Kidney tubule cell (primary cell): ENCODE measurements at regions not wholly inside any gene's neighbourhood (a gene's known extent, or its start where the extent isn't known, plus 50 kb on each side); places are given as distances from the start of the nearest gene placed in this dataset.

Experiments used
- DNase-seq: peaks from one replicate; pipeline ENCODE4 v3.0.0-alpha.2; 2018; ENCODE audit warnings: low spot score

DNA sequence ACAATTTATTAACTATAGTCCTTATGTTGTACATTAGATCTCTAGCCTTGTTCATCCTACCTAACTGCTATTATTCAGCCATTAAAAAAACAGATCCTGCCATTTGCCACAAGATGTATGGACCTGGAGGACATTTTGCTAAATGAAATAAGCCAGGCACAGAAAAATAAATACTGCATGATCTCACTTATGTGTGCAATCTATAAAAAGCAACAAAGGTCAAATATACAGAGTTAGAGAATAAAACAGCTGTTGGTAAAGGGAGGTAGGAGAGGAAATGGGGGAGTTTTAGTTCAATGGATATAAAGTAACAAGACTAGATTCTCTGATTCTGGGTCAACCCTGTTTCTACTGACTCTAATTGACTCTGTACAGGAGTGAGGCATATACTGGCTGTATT, 103.3 kb upstream of the FAM9C start:
- DNase-seq: no peak

DNA sequence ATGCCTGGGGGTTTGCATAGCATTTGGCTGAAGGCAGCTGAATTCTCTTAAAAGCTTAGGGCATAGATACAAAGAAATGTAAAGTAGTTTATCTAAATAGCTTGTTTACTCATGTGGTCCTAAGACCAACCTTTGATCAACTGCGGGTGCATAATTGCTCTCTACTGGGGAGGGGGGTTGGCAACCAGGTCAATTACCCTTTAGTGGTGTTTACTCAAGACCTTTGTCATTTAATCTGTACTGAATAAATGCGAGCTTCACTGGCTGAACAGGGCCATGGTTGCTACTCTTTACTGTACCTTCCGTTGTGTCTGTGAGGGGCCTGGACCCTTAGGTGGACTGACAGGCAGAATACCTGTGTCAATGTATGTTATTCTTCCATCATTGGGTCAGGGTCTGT, 102.7 kb upstream of the FAM9C start:
- no peak for DNase-seq

DNA sequence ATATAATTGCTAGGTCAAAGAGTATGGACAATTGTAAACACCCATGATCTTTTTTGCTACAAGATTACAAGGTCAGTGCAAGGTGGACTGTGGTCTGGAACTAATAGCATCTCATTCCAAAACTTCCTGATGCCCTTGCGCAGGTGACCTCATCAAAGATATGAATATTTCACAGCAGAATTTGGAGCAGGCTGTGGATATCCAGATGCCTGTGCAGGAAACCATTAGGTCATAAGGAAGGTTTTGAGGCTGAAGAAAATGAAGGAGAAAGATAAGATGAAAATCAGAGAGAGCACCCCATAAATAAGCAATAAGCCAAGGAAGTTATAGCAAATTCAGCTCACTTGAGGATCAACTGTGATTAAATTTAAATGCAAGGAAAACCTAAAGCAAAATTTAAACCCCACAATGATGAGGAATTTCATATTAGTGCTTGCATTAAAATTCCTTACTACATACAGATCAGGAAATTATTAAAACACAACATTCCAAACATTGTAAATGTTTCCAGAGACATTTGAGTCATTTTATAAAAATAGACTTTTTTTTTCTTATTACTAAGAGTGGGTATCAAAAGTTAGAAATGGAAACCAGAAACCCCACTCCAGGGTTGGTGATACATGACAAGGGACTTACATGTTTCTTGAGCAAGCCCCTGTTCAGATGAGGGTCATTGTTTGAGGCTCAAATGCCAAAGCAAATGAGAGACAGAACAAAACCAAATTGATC, 100.7 kb upstream of the FAM9C start:
- DNase-seq: no peak

DNA sequence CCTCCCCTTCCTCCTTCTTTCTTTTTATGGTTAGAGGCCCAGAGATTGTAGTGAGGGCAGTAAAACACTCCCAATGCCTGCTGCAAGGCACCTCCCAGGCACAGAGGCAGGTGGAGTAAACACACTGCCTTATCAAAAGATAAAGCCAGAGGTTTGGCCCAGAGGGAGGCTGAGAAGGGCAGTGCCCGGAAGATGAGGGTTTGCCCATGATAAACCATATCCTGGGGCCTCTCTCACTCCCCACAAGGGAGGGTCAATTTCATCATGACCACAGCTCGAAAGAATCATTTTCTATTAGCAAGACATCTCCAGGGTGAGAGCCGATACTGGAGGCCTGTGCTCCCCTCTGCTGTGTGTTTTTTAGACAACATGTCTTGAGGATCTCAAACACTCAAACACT, 98.5 kb upstream of the FAM9C start:
- no peak for DNase-seq

DNA sequence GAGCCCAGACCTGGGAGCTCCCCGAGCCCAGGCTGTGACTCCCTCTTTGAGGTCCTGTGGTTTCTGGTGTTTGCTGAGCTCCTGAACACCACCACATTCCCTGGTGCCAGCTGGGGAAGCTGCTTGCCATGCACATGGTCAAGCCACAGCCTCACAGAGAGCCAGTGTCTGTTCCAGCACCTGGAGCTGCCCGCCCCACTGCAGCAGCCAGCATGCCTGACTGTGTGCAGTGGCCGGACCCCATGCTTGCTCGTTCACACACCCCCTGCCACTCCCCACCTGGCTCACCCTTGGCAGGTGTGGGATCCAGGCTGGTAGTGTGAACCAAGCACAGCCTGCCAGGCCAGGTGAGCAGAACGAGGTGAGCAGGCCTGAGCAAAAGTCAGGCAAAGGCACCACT, 95.6 kb upstream of the FAM9C start:
- no peak for DNase-seq

DNA sequence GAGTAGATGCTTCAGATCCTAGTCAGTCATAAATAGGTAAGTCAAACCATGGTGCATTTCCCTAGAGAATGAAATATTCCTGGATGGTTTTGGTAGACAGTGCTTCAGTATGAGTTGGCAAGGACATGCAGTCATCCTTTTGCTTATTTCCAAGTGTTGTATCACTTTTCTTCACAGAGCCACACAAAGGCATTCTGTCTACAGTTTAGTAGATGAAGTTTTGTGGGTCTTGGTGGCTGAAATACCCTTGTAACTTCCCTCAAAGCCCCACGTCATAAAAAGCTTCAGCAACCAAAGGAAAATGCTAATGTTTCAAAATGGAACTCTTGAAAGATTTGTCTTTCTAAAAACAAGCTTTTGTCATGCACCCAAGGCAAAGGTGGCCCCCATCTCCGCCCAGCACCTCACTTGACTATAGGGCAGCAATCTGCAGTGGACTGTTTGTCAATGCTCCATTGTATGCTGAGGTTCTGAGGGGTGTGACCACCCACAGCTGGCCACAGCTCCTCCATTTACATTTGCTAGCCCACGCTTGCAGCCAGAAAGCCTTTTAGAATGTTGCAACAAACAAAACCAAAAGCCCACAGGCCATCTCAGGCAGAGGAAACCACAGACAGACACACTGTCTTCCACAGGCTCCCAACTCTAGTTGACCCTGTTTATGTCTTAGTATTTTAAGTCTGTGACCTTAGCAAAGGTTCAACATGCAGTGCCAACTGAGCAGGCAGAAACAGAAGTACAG, 87.1 kb upstream of the FAM9C start:
- no peak for DNase-seq

DNA sequence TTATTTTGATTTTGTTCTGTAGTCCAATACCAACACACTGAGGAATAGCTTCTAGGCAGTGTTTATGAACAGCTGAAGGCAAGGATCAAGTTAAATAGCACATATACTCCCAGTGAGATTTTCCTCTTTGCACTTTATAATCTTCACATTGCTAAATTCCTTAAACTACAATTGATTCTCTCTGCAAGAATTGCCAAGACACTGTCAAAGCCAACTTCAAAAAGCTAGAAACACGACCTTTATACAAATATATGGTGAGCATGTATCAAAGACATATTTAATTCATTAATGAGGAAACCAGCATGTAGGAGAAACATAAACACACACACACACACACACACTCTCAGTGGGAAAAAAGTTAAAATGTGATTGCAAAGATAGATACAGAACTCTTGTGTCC, 86.4 kb upstream of the FAM9C start:
- no peak for DNase-seq

DNA sequence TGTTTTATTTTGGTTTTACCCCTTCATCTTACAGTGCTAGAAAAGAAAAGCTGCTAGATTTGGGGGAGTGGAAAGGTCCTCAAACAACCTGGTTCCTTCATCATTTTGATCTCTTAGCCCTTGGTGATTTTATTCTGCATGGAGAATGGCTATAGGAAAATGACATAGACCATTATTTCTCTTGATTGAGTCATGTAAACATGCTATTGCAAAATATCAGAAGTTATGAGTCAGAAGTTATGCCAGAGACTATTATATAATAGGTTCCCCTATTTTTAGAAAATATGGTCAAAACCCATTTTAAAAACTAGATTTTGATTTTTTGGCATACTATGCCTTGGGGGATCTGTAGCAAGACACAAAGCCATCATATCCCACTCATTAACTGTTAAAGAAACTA, 83.7 kb upstream of the FAM9C start:
- no peak for DNase-seq

DNA sequence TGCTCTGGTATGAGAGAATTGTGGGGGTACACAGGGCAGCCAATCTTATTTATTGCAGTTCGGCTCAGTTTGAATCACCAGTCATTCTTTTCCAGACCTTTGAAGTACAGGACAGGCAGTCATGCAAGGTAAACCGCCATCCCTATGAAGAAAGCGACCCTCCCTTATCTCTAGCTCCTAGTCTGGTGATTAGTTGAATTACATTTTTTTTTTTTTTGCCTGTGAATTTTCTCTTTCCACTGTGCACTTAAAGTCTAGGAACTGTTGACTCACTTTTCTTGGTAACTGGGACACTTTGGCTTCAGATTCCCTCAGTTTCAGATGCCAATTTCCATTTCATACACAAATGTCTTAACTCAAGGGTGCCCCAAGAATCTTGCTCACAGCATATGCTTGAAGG, 82.4 kb upstream of the FAM9C start:
- DNase-seq: peak; percentile 8

DNA sequence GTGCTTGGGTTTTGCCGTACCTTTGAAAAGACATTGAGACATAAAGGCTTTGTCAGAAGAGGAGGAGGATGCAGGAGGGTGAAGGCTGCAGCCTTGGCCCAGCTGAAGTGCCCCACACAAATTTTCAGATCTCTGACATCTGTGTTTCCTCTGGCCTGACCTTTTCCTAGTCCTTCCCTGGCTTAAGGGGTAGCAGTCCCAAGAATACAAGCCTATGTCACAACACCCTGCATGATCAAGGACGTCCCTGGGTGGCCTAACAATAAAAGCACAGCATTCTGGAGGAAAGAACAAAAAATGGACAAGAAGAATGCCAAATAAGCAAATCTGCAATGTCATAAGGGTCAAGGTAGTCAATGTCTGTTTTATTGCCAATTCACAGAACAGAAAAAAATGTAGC, 80.8 kb upstream of the FAM9C start:
- DNase-seq: no peak

DNA sequence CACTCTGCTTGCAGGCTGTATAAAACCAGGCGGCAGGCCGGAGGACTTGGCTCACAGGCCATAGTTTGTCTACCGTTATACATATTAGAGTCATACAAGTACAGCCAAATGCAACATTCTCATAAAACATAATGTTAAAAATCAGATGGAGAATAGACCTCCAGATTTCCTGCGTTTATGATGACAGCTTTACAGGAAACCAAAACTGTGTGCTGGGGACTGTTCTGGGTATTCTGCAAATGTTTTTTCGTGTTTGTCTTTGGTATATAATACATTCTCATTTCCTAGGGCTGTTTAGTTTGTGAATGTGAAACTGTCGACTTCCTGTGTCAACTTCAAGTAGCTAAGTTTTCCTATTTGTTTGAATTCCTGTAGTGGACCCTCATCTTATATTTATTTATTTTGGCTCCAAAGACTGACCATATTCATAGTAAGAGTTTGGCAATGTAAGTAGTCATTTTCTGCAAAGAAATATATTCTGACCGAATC, 79.5 kb upstream of the FAM9C start:
- no peak for DNase-seq

DNA sequence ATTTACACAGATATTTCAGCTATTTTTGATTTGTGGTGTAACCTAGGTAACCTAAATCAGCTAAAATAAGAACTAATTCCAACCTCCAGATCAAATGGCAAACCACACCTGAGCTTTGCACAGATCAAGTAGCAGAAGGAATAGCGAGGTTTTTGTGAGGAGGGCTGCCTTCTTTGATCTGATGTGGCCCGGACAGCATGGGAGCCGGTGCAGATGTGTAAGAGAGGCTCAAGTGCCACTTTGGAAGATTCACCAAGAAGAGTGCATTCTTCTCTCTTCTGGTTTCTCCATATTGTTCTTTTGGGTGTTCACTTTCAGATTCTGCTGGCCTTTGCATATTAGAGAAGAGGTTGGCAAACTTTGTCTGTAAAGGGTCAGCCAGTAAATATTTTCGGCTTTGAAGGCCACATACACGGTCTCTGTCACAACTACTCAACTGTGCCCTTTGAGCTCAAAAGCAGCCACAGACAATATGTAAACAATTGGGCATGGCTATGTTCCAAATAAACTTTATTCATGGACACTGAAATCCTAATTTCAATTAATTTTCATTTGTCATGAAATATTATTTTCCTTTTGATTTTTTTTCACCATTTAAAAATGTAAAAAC, 78.9 kb upstream of the FAM9C start:
- DNase-seq: no peak

DNA sequence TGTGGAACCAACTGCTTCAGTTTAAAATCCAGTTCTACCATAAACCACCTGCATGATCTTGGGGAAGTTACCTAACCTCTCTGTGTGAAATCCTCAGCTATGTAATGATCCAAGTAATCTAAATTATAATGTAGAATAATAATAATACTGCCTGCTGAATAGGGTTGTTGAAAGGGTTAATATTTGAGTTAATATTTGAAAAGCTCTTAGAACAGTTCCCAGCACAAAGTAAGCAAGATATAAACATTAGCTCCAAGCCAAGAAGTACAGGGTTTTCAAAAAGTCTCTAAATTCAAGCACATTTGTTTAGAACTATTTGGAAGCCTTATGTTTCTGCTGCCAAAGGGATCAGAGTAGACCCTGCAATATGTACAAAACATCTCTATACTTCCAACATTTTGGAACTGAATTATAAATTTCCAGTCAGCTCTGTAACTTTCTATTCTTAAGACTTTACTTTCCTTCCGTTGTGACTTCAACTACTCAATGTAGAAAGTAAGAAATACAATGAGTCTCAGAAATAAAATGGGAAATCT, 76.7 kb upstream of the FAM9C start:
- DNase-seq: no peak

DNA sequence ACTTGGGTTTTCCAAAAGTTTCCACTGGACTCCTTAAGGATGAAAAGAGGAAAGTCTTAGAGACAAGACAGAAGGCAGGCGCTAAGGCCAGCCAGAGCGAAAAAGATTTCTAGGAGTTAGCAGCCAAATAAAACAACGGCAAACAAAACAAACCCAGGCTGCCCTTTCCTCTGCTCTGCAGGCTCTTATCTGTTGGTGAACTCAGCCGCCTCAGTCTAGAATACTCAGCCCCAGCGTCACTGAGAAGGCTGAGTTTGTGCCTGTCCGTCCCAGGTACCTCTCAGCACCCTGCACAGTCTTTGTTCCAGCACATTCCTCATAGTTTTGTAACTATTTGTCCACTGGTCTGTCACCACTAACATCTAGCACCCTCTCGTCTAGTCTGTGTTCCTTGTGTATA, 75.6 kb upstream of the FAM9C start:
- peak; percentile 7 for DNase-seq

DNA sequence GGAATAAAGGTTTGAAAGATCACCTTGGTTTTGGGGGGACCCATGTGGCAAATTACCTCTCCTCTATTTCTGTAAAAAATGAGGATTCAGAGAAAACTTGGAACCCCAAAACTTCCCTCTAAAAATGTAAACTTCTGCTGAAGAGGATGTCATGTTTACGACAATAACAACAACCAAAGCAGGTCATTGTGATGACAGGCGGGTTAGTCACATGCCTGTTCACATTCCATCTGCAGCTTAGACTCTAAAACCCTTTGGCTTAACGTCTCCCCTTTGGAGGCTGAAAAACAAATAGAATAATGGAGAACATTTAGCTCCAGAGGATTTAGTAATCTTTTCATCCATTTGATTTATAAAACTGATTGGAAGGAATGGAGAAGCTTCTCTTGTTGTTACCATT, 75.0 kb upstream of the FAM9C start:
- peak; percentile 35 for DNase-seq

DNA sequence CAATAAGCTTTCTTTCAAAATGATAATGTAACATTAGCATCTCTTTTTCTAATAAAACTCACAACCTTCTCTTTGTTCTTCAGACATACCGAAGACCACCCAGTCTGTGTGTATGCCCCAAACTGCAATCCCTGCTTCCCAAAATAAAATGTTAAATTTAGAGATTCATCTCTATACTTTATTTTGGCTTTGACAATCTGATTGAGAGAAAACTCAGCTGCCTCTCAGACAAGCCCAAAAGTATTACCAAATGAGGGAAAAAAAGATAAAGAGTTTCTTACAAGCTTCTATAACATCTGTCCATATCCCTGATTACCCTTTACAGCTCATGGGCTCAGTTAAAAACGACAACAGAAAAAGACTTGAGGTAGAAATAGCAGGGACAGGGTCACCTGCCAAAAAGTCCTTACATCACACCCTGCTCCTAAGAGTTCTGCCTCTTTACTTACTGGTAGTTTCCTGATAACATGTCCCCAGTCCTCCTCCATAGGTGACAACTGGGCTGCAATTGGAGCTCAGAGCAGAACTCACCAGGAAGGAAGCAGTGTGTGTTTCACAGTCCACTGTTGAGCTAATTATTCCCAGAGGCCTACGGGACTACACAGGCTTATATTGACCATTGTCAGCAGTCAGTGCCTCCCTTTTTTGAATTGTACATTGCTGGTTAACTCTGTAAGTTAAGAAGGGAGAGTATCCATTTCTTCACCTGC, 70.9 kb upstream of the FAM9C start:
- no peak for DNase-seq

DNA sequence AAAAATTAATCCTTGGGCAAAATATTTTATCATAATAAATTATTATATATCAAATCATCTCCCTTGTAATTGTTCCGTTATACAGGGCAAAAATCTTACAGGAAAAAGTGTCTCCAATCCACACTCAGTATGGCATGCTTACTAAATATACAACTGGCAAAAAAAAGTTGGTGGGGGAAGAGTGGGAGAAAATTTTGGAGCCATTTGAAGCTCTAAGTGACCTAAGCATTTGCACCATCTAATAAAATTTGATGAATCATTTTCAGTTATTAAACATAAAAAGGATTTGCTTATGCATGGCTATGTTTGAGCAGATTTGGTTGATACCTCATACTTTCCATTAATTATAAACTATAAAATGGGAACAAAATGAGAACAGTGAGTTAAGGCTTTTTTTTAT, 68.1 kb upstream of the FAM9C start:
- no peak for DNase-seq

DNA sequence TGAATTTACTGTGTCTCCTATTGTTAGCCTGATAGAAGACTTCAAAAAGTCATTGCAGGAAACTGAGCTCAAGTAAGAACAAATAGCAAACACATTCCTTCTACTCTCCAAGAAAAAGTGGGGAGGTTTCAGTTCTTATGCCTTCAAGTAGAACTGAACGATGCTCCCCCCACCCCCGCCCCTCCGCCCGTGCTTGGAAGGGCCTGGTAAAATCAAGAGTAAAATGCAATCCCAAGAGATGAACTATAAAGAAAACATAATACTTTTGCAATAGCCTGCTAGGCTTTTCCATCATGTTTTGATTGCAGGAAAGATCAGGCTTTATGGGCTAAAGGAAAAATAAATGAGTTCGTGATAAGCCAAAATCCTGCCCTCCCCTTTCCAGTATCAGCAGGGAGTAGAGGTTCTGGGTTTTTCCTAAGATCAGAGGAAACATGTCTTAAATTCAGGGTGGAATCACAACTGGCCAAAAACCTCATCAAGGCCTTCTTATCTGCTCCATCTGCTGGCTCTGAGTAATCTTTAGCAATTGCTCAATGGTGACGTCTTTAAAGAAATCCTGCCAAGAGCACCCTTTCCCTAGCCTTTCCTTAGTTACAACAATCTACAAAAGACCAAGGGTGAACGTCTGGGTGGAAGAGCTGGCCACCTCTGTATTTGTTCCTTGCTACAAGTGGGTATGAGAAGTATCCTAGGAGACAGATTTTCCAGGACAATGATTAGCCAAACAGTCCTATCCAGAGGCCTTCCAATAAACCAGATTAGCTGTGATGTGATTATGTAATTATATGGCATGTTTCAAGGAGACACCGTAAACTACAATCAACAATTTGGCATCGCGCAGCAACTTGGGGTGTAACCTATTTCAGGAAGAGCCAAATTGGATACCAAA, 66.3 kb upstream of the FAM9C start:
- peak; percentile 77 for DNase-seq

DNA sequence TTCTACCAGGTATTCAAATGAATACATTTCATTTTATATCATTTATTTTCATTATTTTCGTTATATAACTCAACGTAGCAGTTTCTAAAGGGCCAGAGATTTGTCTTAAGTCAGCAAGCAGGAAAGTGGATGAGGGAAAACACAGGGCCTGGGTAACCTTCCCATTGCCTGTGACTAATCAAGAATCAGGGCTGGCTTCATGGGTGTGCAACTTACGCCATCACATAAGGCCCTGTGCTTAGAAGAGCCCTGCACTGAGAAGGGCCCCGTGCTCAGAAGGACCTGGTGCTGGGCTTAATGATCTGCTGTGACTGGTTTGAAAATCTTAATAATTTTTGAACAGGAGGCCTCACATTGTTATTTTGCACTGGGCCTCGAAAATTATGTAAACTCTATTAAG, 65.4 kb upstream of the FAM9C start:
- DNase-seq: no peak

DNA sequence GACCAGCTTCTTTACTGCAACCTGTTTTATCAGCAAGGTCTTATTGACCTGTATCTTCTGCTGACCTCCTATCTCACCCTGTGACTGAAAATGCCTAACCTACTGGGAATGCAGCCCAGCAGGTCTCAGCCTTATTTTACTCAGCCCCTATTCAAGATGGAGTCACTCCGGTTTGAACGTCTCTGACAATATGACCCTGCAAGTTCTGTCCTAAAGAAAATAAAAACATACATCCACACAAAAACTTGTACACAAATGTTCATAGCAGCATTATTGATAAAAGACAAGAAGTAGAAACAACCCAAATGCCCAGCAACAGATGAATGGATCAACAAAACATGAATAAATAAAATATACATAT, 59.5 kb upstream of the FAM9C start:
- no peak for DNase-seq

DNA sequence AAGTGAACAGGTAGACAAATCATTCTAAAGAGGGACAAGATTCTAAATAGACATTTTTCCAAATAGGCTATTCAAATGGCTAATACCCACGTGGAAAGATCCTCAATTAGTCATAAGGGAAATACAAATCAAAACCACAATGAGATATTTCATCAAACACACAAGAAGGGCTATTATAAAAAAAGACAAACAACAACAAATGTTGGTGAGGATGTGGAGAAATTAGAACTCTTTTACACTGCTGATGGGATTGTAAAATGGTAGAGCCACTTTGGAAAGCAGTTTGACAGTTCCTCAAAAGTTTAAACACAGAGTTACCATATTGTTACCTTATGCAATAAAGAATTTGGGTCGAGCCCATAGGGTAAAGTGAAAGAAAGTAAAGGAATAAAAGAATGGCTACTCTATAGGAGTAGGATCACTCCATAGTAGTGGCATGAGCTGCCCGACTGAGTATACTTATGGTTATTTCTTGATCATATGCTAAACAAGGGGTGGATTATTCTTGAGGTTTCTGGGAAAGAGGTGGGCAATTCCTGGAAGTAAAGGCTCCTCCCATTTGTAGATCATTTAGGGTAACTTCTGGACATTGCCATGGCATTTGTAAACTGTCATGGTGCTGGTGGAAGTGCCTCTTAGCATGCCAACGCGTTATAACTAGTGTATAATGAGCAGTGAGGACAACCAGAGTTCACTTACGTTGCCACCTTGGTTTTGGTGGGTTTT, 58.9 kb upstream of the FAM9C start:
- no peak for DNase-seq
